ENCODE measurements at regions not wholly inside any gene's neighbourhood (a gene's known extent, or its start where the extent isn't known, plus 50 kb on each side); places are given as distances from the start of the nearest gene placed in this dataset.

DNA sequence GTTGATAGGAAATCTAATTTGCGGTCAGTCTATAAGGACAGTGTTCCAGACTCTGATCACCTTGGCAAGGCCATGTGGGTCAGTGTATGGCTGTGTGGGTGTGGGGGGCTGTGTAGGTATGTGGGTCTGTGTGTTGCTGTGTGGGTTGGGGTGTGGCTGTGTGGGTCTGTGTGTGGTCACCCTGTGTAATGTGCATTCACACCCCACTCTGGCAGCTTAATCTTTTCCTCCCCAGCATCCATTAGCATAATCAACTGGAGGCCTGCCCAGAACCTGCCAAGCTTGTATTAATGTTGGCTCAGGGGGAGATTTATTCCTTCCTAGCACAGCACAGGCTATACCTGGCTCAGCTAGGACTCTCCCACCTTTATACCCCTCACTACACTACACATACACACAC lies 203.2 kb downstream of the TUBA3C start:
- Histone ChIP-seq H3K79me2 (ENCODE audit: insufficient read depth, low read length) (no peaks in the 10 kb centered on the region), H3K23me2 (ENCODE audit: insufficient read length, low read depth, low read length, poor library complexity, severe bottlenecking) (no peaks in the 10 kb centered on the region), H3T11ph (ENCODE audit: low read length) (no peak overlapping the region), H2AFZ (ENCODE audit: low read length) (no peak overlapping the region), H4K20me1 (ENCODE audit: control insufficient read depth, insufficient read depth, insufficient read length) (no peaks in the 10 kb centered on the region), H3K18ac (ENCODE audit: insufficient read length, low read depth, low read length) (no peak overlapping the region), H3K27me3 (ENCODE audit: insufficient read depth, low read length) (no peaks in the 10 kb centered on the region), H2BK120ac (ENCODE audit: low read depth, low read length, poor library complexity, severe bottlenecking) (no peak overlapping the region), H3K23ac (ENCODE audit: insufficient read length, low read depth, low read length) (no peak overlapping the region), H3K14ac (ENCODE audit: insufficient read depth, low read length) (no peak overlapping the region), H4K8ac (replicated peaks; ENCODE audit: insufficient read length, low read depth, low read length) (no peak overlapping the region), H3K4me2 (ENCODE audit: insufficient read depth, insufficient read length, low read length) (no peak overlapping the region), H3K9me3 (ENCODE audit: control insufficient read depth, low read depth, low read length) (peaks cover 96% of the 10 kb centered on the region), H4K91ac (ENCODE audit: insufficient read length, low read depth, low read length) (no peak overlapping the region), H3K4ac (ENCODE audit: low read depth, low read length) (no peak overlapping the region), H3K79me1 (ENCODE audit: insufficient read depth, low read depth, low read length, poor library complexity, severe bottlenecking) (no peaks in the 10 kb centered on the region), H3K27ac (ENCODE audit: insufficient read length, low read depth, low read length) (no peak overlapping the region), H2AK5ac (ENCODE audit: insufficient read length, low read length) (no peak overlapping the region), H3K4me1 (ENCODE audit: insufficient read depth, low read length) (no peaks in the 10 kb centered on the region), H3K56ac (ENCODE audit: insufficient read length, low read depth, low read length) (no peak overlapping the region), H2BK15ac (ENCODE audit: low read depth, low read length) (no peak overlapping the region), H2BK12ac (ENCODE audit: insufficient read length, low read depth, low read length) (no peak overlapping the region), H4K5ac (ENCODE audit: insufficient read length, low read depth, low read length) (no peak overlapping the region), H3K9ac (ENCODE audit: extremely low read depth, insufficient read length, low read length) (no peak overlapping the region), H2BK20ac (ENCODE audit: low read depth, low read length, poor library complexity, severe bottlenecking) (no peak overlapping the region), H2BK5ac (ENCODE audit: insufficient read length, low read length) (no peak overlapping the region)
- no peaks in the 10 kb centered on the region; the same call in none of the 2 replicates for H3K27me3 Mint-ChIP-seq (ENCODE audit: low read depth)
- no peak for TF ChIP-seq CTCF (conservative IDR thresholded peaks at IDR 0.05)
- DNase-seq = no peak
- peaks cover 98 to 99% of the 10 kb centered on the region in 2 experiments for H3K9me3 Mint-ChIP-seq
- peaks cover 0 to 21% (median 7%) of the 10 kb centered on the region in 3 experiments; a peak in 4 of 7 replicates for H3K36me3 Mint-ChIP-seq (ENCODE audit: insufficient read depth in 1 of 3, low read depth in 3 of 3)
- no peak overlapping the region for H3K27ac Mint-ChIP-seq
- H3K4me3 Mint-ChIP-seq = no peak overlapping the region
- no peaks in the 10 kb centered on the region for H3K4me1 Mint-ChIP-seq
- no CpG with 5 or more reads among the region's 1 CpG for WGBS (ENCODE audit: extremely low coverage, insufficient read length, low lambda C conversion rate)
